CD4-positive, alpha-beta memory T cell (primary cell): ENCODE measurements at regions not wholly inside any gene's neighbourhood (a gene's known extent, or its start where the extent isn't known, plus 50 kb on each side); places are given as distances from the start of the nearest gene placed in this dataset.

Experiments used
- CTCF ChIA-PET: fragments of 350-600 bp; sonication (Branson Sonifier 250); formaldehyde crosslinking; loops from one replicate; lab custom pipeline; 2021; ENCODE audit warnings: inconsistent platforms; ENCODE audit not compliant: partially characterized antibody; lab: Charles Lee
- POLR2A ChIA-PET: fragments of 350-600 bp; sonication (Branson Sonifier 250); formaldehyde crosslinking; loops from one replicate; lab custom pipeline; 2021; ENCODE audit not compliant: partially characterized antibody; lab: Charles Lee
- DNase-seq, 5 donors: peaks; one replicate each; pipeline versions ENCODE4 v3.0.0 to v3.0.0-alpha.2; 2020 to 2022; ENCODE audit warnings: mixed read lengths in 1 of 5
- H3K27ac ChIP-seq: one replicate; pipeline ENCODE4 v1.7.0; 2013; ENCODE audit warnings: low read depth, low read length
- H3K27me3 ChIP-seq: 2 replicates; pipeline ENCODE4 v1.7.0; 2013; ENCODE audit warnings: mild to moderate bottlenecking, low read length, moderate library complexity; ENCODE audit not compliant: insufficient read depth
- H3K36me3 ChIP-seq: 2 replicates; pipeline ENCODE4 v1.7.0; 2013; ENCODE audit warnings: mild to moderate bottlenecking, low read length, moderate library complexity; ENCODE audit not compliant: insufficient read depth
- H3K4me1 ChIP-seq: 2 replicates; pipeline ENCODE4 v1.7.0; 2013; ENCODE audit warnings: mild to moderate bottlenecking, low read length, moderate library complexity; ENCODE audit not compliant: insufficient read depth
- H3K4me3 ChIP-seq, 2 donors: one replicate each; pipeline ENCODE4 v1.7.0; 2013; ENCODE audit warnings: low read length in 2 of 2, mild to moderate bottlenecking in 1 of 2
- H3K9me3 ChIP-seq, 2 donors: one replicate each; pipeline ENCODE4 v1.7.0; 2013; ENCODE audit warnings: low read length in 2 of 2, control low read depth in 1 of 2; ENCODE audit not compliant: control insufficient read depth in 1 of 2
- H3K27ac Mint-ChIP-seq, 7 donors: one replicate each; pipeline ENCODE4 v1.8.0; 2020 to 2021; ENCODE audit warnings: mixed read lengths in 7 of 7, mild to moderate bottlenecking in 6 of 7, inconsistent platforms in 3 of 7, moderate library complexity in 3 of 7
- H3K27me3 Mint-ChIP-seq, 2 donors: one replicate each; pipeline ENCODE4 v1.8.0; 2020 to 2021; ENCODE audit warnings: mixed read lengths in 2 of 2
- H3K36me3 Mint-ChIP-seq, 2 donors: one replicate each; pipeline ENCODE4 v1.8.0; 2020 to 2021; ENCODE audit warnings: mixed read lengths in 2 of 2, inconsistent platforms in 1 of 2, mild to moderate bottlenecking in 1 of 2
- H3K4me1 Mint-ChIP-seq, 4 donors: one replicate each; pipeline ENCODE4 v1.8.0; 2020 to 2021; ENCODE audit warnings: mixed read lengths in 4 of 4, mild to moderate bottlenecking in 1 of 4
- H3K4me3 Mint-ChIP-seq, 8 donors: one replicate each; pipeline ENCODE4 v1.8.0; 2020 to 2021; ENCODE audit warnings: mixed read lengths in 8 of 8, mild to moderate bottlenecking in 7 of 8, moderate library complexity in 6 of 8, inconsistent platforms in 3 of 8
- H3K9me3 Mint-ChIP-seq, 8 donors: one replicate each; pipeline ENCODE4 v1.8.0; 2020 to 2021; ENCODE audit warnings: mixed read lengths in 8 of 8, mild to moderate bottlenecking in 5 of 8, inconsistent platforms in 3 of 8, moderate library complexity in 1 of 8
- intact Hi-C: fragments of 100-400 bp; cut with micrococcal nuclease; formaldehyde crosslinking; loops from one replicate; pipeline ENCODE4 v1.15.1; 2023

- no peak overlapping the region for H3K27ac ChIP-seq
- H3K27me3 ChIP-seq, result no peaks in the 10 kb centered on the region
- Mint-ChIP-seq H3K27me3 (peaks cover 15 to 16% of the 10 kb centered on the region in 2 donors), H3K4me3 (no peak overlapping the region), H3K9me3 (peaks cover 0 to 5% (median 2%) of the 10 kb centered on the region in 8 donors), H3K27ac (no peak overlapping the region), H3K4me1 (peaks cover 0 to 6% (median 3%) of the 10 kb centered on the region in 4 donors), H3K36me3 (no peaks in the 10 kb centered on the region)
- no peak for DNase-seq
- ChIA-PET POLR2A (no interaction called here), CTCF (no interaction called here)
- no peaks in the 10 kb centered on the region for H3K4me1 ChIP-seq
- no peaks in the 10 kb centered on the region for H3K9me3 ChIP-seq
- H3K36me3 ChIP-seq, result no peaks in the 10 kb centered on the region
- intact Hi-C loops, result no loop called here
- H3K4me3 ChIP-seq, result no peak overlapping the region
Observed at GRCh38 chr11:71383461-71383860, 64.7 kb downstream of the DHCR7 start.

- Histone ChIP-seq H3K36me3 (no peaks in the 10 kb centered on the region), H3K4me3 (no peak overlapping the region), H3K4me1 (no peaks in the 10 kb centered on the region), H3K27me3 (no peaks in the 10 kb centered on the region), H3K9me3 (no peaks in the 10 kb centered on the region), H3K27ac (no peak overlapping the region)
- peaks cover 0 to 6% (median 3%) of the 10 kb centered on the region in 4 donors for H3K4me1 Mint-ChIP-seq
- no peak overlapping the region for H3K27ac Mint-ChIP-seq
- H3K27me3 Mint-ChIP-seq, result peaks cover 19 to 22% of the 10 kb centered on the region in 2 donors
- no peak for DNase-seq
- intact Hi-C loops, result no loop called here
- no peaks in the 10 kb centered on the region for H3K36me3 Mint-ChIP-seq
- peaks cover 0 to 9% (median 2%) of the 10 kb centered on the region in 8 donors for H3K9me3 Mint-ChIP-seq
- H3K4me3 Mint-ChIP-seq, result no peak overlapping the region
- ChIA-PET CTCF (no interaction called here), POLR2A (no interaction called here)
Observed at GRCh38 chr11:71381781-71382505, 66.2 kb downstream of the DHCR7 start.

- peaks cover 0 to 18% (median 10%) of the 10 kb centered on the region in 8 donors for H3K9me3 Mint-ChIP-seq
- Histone ChIP-seq H3K4me3 (no peak overlapping the region), H3K27ac (no peak overlapping the region), H3K9me3 (no peaks in the 10 kb centered on the region), H3K27me3 (no peaks in the 10 kb centered on the region), H3K36me3 (no peaks in the 10 kb centered on the region), H3K4me1 (no peaks in the 10 kb centered on the region)
- H3K36me3 Mint-ChIP-seq, result no peaks in the 10 kb centered on the region
- H3K4me1 Mint-ChIP-seq, result peaks cover 0 to 6% (median 3%) of the 10 kb centered on the region in 4 donors
- H3K27me3 Mint-ChIP-seq, result peaks cover 20 to 25% of the 10 kb centered on the region in 2 donors
- POLR2A ChIA-PET, result no interaction called here
- intact Hi-C loops, result no loop called here
- DNase-seq, result no peak
- CTCF ChIA-PET, result no interaction called here
- no peak overlapping the region for H3K27ac Mint-ChIP-seq
- H3K4me3 Mint-ChIP-seq, result no peak overlapping the region
Observed at GRCh38 chr11:71379701-71380100, 68.5 kb downstream of the DHCR7 start.

- ChIA-PET POLR2A (no interaction called here), CTCF (no interaction called here)
- Histone ChIP-seq H3K4me1 (no peaks in the 10 kb centered on the region), H3K27me3 (no peaks in the 10 kb centered on the region), H3K4me3 (no peak overlapping the region), H3K27ac (no peak overlapping the region), H3K36me3 (no peaks in the 10 kb centered on the region), H3K9me3 (no peaks in the 10 kb centered on the region)
- H3K4me3 Mint-ChIP-seq, result no peak overlapping the region
- H3K4me1 Mint-ChIP-seq, result no peaks in the 10 kb centered on the region
- DNase-seq, result no peak
- no peaks in the 10 kb centered on the region for H3K36me3 Mint-ChIP-seq
- H3K27ac Mint-ChIP-seq, result no peak overlapping the region
- intact Hi-C loops, result no loop called here
- H3K9me3 Mint-ChIP-seq, result peaks cover 0 to 16% (median 11%) of the 10 kb centered on the region in 8 donors
- peaks cover 13 to 16% of the 10 kb centered on the region in 2 donors for H3K27me3 Mint-ChIP-seq
Observed at GRCh38 chr11:71373791-71374454, 74.3 kb downstream of the DHCR7 start.

- Histone ChIP-seq H3K9me3 (no peaks in the 10 kb centered on the region), H3K27ac (no peak overlapping the region), H3K4me3 (no peak overlapping the region), H3K27me3 (no peaks in the 10 kb centered on the region), H3K4me1 (no peaks in the 10 kb centered on the region), H3K36me3 (no peaks in the 10 kb centered on the region)
- CTCF ChIA-PET, result no interaction called here
- intact Hi-C loops, result no loop called here
- no peaks in the 10 kb centered on the region for H3K36me3 Mint-ChIP-seq
- DNase-seq, result no peak
- H3K4me1 Mint-ChIP-seq, result no peaks in the 10 kb centered on the region
- no peak overlapping the region for H3K4me3 Mint-ChIP-seq
- POLR2A ChIA-PET, result no interaction called here
- peaks cover 9 to 11% of the 10 kb centered on the region in 2 donors for H3K27me3 Mint-ChIP-seq
- peaks cover 0 to 14% (median 10%) of the 10 kb centered on the region in 8 donors for H3K9me3 Mint-ChIP-seq
- no peak overlapping the region for H3K27ac Mint-ChIP-seq
Observed at GRCh38 chr11:71372693-71373657, 75.2 kb downstream of the DHCR7 start.

GRCh38 chr11:71371674-71372069 lies 76.5 kb downstream of the DHCR7 start:
- no peak overlapping the region for H3K27ac ChIP-seq
- H3K36me3 Mint-ChIP-seq, result no peaks in the 10 kb centered on the region
- no peak overlapping the region for H3K4me3 ChIP-seq
- ChIA-PET POLR2A (no interaction called here), CTCF (no interaction called here)
- H3K4me1 ChIP-seq, result no peaks in the 10 kb centered on the region
- peaks cover 0 to 13% (median 6%) of the 10 kb centered on the region in 8 donors for H3K9me3 Mint-ChIP-seq
- intact Hi-C loops, result no loop called here
- no peak overlapping the region for H3K4me3 Mint-ChIP-seq
- H3K9me3 ChIP-seq, result no peaks in the 10 kb centered on the region
- no peaks in the 10 kb centered on the region for H3K27me3 ChIP-seq
- DNase-seq, result no peak
- no peak overlapping the region for H3K27ac Mint-ChIP-seq
- H3K4me1 Mint-ChIP-seq, result no peaks in the 10 kb centered on the region
- no peaks in the 10 kb centered on the region for H3K36me3 ChIP-seq
- peaks cover 4 to 8% of the 10 kb centered on the region in 2 donors for H3K27me3 Mint-ChIP-seq
